A673 (cell line): ENCODE measurements at regions not wholly inside any gene's neighbourhood (a gene's known extent, or its start where the extent isn't known, plus 50 kb on each side); places are given as distances from the start of the nearest gene placed in this dataset.

ENCODE experiments used
- BruUV-seq: library from RNA; stranded (reverse); fragments of 400-500 nt; replicated peaks from 2 replicates; lab custom pipeline; 2021; lab: Mats Ljungman, UMichigan
- CTCF ChIA-PET: fragments of 300-600 bp; sonication (Branson Sonifier 250); formaldehyde crosslinking; loops from one replicate; lab custom pipeline; 2022; ENCODE audit warnings: antibody characterized with exemption; lab: Charles Lee
- POLR2A ChIA-PET: fragments of 300-600 bp; sonication (Branson Sonifier 250); formaldehyde crosslinking; loops from one replicate; lab custom pipeline; 2022; ENCODE audit warnings: antibody characterized with exemption; ENCODE audit not compliant: low non-redundant PET; lab: Charles Lee
- DNase-seq: peaks from one replicate; pipeline ENCODE4 v3.0.0-alpha.2; 2015; ENCODE audit warnings: low spot score
- H3K27ac ChIP-seq: fragments of 200-600 bp; sonication (generic); 2 replicates; pipeline ENCODE4 v1.5.1; 2016; ENCODE audit warnings: mixed run types, low read depth, mild to moderate bottlenecking, mixed read lengths, antibody characterized with exemption, low read length; ENCODE audit not compliant: poor library complexity, severe bottlenecking
- H3K27me3 ChIP-seq: fragments of 200-600 bp; sonication (generic); replicated peaks from 2 replicates; pipeline ENCODE4 v1.6.1; 2017; ENCODE audit warnings: mixed run types, low read depth, mild to moderate bottlenecking, mixed read lengths, antibody characterized with exemption, low read length; ENCODE audit not compliant: insufficient read depth, poor library complexity
- H3K36me3 ChIP-seq: fragments of 200-600 bp; sonication (generic); 2 replicates; pipeline ENCODE4 v1.6.1; 2016; ENCODE audit warnings: mixed run types, mild to moderate bottlenecking, mixed read lengths, antibody characterized with exemption, low read length; ENCODE audit not compliant: insufficient read depth, poor library complexity, severe bottlenecking
- H3K4me1 ChIP-seq: fragments of 200-600 bp; sonication (generic); 2 replicates; pipeline ENCODE4 v1.6.1; 2017; ENCODE audit warnings: mixed run types, mild to moderate bottlenecking, mixed read lengths, antibody characterized with exemption, low read length; ENCODE audit not compliant: insufficient read depth, poor library complexity, severe bottlenecking
- H3K4me3 ChIP-seq: fragments of 200-600 bp; sonication (generic); 2 replicates; pipeline ENCODE4 v1.5.1; 2016; ENCODE audit warnings: low read depth, mixed run types, mild to moderate bottlenecking, mixed read lengths, low read length; ENCODE audit not compliant: poor library complexity, severe bottlenecking
- H3K9me3 ChIP-seq: fragments of 200-600 bp; sonication (generic); 2 replicates; pipeline ENCODE4 v1.6.1; 2016; ENCODE audit warnings: mixed run types, low read depth, mild to moderate bottlenecking, mixed read lengths, antibody characterized with exemption, low read length; ENCODE audit not compliant: poor library complexity, severe bottlenecking
- CTCF ChIP-seq: fragments of 300-800, 200-600 bp; sonication (generic); conservative IDR thresholded peaks from 2 replicates; pipeline ENCODE4 v1.5.1; 2017; ENCODE audit warnings: low read depth, mild to moderate bottlenecking, antibody characterized with exemption, low read length, moderate library complexity, mixed read lengths
- EZH2 ChIP-seq: fragments of 200-600 bp; sonication (generic); IDR thresholded peaks from 2 replicates; pipeline ENCODE4 v1.6.1; 2017; ENCODE audit warnings: borderline replicate concordance, low read depth, mild to moderate bottlenecking, mixed read lengths, antibody characterized with exemption, low read length; ENCODE audit not compliant: poor library complexity, severe bottlenecking
- intact Hi-C: fragments of 100-400 bp; cut with micrococcal nuclease; formaldehyde crosslinking; loops from one replicate; pipeline ENCODE4 v1.10.0; 2022; ENCODE audit not compliant: unreplicated experiment

GRCh38 chr2:17036361-17036760 is 370.7 kb upstream of the CYRIA start:
- BruUV-seq = no TSS peak
- POLR2A ChIA-PET = no interaction called here
- no peak overlapping the region for H3K27ac ChIP-seq
- H3K4me1 ChIP-seq = no peaks in the 10 kb centered on the region
- DNase-seq = no peak
- H3K9me3 ChIP-seq = no peaks in the 10 kb centered on the region
- H3K4me3 ChIP-seq = no peak overlapping the region
- TF ChIP-seq CTCF (no peak), EZH2 (no peak)
- no peaks in the 10 kb centered on the region for H3K36me3 ChIP-seq
- CTCF ChIA-PET = no interaction called here
- no peaks in the 10 kb centered on the region for H3K27me3 ChIP-seq
- intact Hi-C loops = no loop called here

GRCh38 chr2:17035010-17035409 is 369.4 kb upstream of the CYRIA start:
- H3K4me3 ChIP-seq = no peak overlapping the region
- H3K27me3 ChIP-seq = peaks cover 3% of the 10 kb centered on the region
- no peaks in the 10 kb centered on the region for H3K36me3 ChIP-seq
- ChIA-PET POLR2A (no interaction called here), CTCF (no interaction called here)
- intact Hi-C loops = no loop called here
- TF ChIP-seq EZH2 (no peak), CTCF (no peak)
- H3K27ac ChIP-seq = no peak overlapping the region
- no peak for DNase-seq
- no peaks in the 10 kb centered on the region for H3K9me3 ChIP-seq
- no TSS peak for BruUV-seq
- no peaks in the 10 kb centered on the region for H3K4me1 ChIP-seq

GRCh38 chr2:17030047-17030446 is 364.4 kb upstream of the CYRIA start:
- H3K4me1 ChIP-seq = no peaks in the 10 kb centered on the region
- H3K9me3 ChIP-seq = no peaks in the 10 kb centered on the region
- no peaks in the 10 kb centered on the region for H3K36me3 ChIP-seq
- no peak overlapping the region for H3K4me3 ChIP-seq
- ChIA-PET POLR2A (no interaction called here), CTCF (no interaction called here)
- DNase-seq = no peak
- intact Hi-C loops = no loop called here
- no TSS peak for BruUV-seq
- no peak overlapping the region for H3K27ac ChIP-seq
- TF ChIP-seq EZH2 (no peak), CTCF (no peak)
- peaks cover 18% of the 10 kb centered on the region for H3K27me3 ChIP-seq
